SK-MEL-5 (cell line): ENCODE measurements at regions not wholly inside any gene's neighbourhood (a gene's known extent, or its start where the extent isn't known, plus 50 kb on each side); places are given as distances from the start of the nearest gene placed in this dataset.

ENCODE experiments used
- DNase-seq: peaks from one replicate; pipeline ENCODE4 v3.0.0-alpha.2; 2016; ENCODE audit warnings: low read depth, low spot score
- in situ Hi-C: cut with HindIII; loops from 2 replicates; pipeline ENCODE4 v1.10.0; 2016; ENCODE audit warnings: low sequenced_read_pairs, high pct_unique_total_duplicates, low pct_unique_long_range_greater_than_20kb

- in situ Hi-C loops, result no loop called here
- DNase-seq, result no peak
These were observed 519.3 kb upstream of the CADM2 start for GRCh38 chr3:84439476-84439875.

DNA sequence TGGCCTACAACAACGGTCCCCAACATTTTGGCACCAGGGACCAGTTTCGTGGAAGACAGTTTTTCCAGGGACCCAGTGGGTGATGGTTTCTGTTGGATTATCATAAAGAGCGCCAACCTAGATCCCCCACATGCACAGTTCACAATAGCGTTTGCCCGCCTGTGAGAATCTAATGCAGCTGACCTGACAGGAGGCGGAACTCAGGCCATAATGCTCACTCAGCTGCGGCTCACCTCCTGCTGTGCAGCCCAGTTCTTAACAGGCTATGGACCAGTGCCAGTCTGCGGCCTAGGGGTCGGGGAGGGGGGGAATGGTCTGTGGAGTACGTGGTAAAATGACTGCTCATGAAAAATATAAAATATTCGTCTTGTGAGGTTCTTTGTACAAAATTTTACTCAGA lies 518.5 kb upstream of the CADM2 start:
- in situ Hi-C loops, result no loop called here
- DNase-seq, result no peak

DNA sequence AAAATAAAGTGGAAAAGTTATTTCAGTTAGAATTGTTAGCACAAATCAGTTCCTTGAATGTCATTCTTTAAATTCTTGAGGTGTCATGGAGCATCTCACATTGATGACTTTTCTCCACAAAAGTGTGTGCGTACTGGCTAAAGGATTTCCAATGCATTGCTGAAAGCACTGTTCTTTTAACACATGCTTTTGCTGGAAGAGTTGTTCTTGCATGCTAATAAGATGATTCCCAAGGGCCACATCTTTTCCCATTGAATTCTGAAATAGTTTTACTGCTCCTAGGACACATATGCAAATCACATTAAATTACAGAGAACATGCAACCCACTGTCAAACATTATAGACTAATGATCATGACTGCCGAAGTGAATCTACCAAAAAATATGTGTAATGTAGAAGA lies 516.3 kb upstream of the CADM2 start:
- in situ Hi-C loops, result no loop called here
- no peak for DNase-seq

GRCh38 chr3:84444726-84445521 lies 513.9 kb upstream of the CADM2 start:
- in situ Hi-C loops, result no loop called here
- DNase-seq, result no peak

DNA sequence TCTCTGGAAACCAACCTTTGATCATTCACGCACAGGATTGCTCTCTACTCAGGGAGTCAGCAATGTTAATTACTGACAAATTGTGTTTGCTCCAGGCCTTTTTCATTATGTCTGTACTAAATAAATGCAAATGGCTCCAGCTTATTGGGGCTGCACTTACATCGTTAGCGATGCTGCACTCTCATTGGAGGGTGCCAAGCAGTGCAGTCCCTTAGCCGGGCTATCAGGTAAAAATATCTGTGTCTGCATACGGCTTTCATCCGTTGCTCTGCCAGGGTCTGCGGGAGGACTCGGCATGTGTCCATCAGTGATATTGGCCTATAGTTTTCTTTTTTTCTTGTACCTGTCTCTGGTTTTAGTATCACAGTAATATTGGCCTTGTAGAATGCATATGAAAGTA lies 471.5 kb upstream of the CADM2 start:
- no peak for DNase-seq
- in situ Hi-C loops, result no loop called here

- in situ Hi-C loops, result no loop called here
- no peak for DNase-seq
These were observed 454.0 kb upstream of the CADM2 start for GRCh38 chr3:84504761-84505160.

DNA sequence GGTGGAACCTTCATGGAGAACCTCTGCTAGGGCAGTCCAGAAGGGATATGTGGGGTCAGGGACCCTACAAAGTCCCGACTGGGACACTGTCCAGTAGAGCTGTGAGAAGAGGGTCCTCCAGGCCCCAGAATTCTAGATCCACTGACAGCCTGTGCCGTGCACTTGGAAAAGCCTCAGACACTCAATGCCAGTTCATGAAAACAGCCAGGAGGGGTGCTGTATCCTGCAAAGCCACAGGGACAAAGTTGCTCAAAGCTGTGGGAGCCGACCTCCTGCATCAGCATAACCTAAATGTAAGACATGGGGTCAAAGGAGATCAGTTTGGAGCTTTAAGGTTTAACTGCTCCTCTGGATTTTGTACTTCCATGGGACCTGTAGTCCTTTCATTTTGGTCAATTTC lies 448.8 kb upstream of the CADM2 start:
- in situ Hi-C loops, result no loop called here
- DNase-seq, result peak; percentile 8

DNA sequence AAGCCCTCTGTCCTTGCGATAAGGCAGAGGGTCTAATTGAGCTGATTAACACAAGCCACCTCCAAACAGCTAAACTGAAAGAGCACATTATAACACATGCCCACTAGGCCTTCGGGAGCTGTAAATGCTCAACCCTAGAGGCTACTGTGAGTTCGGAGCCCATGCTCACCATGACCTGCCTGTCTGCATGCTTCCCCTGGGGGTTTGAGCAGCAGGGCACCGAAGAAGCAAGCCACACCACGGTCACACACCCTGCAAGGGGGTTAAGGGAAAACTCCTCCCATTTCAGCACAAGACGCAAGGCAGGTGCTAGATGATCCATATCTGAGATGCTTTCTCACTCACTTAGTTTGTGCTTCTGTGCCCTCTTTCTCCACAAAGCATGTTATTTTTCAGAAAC lies 435.9 kb upstream of the CADM2 start:
- in situ Hi-C loops, result no loop called here
- DNase-seq, result no peak

- in situ Hi-C loops, result no loop called here
- DNase-seq, result no peak
These were observed 421.9 kb upstream of the CADM2 start for GRCh38 chr3:84536916-84537315.

DNA sequence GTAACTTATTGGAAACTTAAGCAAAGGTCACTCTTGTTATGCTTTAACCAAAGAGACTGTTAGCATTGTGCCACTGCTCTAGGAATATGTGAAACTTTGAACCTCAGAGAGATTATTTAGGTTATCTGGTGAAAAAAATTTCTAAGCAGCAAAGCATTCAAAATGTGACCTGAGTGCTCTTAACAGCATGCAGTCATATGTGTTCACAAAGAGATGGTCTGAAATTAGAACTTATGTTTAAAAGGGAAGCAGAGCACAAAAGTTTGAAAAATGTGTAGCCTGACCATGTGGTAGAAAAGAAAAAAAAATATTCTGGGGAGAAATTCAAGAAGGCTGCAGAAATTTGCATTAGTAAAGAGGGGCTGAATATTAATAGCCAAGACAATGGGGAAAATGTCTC lies 420.2 kb upstream of the CADM2 start:
- no peak for DNase-seq
- in situ Hi-C loops, result no loop called here

- DNase-seq, result no peak
- in situ Hi-C loops, result no loop called here
These were observed 411.6 kb upstream of the CADM2 start for GRCh38 chr3:84547207-84547606.

- DNase-seq, result peak; percentile 96
- in situ Hi-C loops, result no loop called here
These were observed 410.5 kb upstream of the CADM2 start for GRCh38 chr3:84547971-84548970.

DNA sequence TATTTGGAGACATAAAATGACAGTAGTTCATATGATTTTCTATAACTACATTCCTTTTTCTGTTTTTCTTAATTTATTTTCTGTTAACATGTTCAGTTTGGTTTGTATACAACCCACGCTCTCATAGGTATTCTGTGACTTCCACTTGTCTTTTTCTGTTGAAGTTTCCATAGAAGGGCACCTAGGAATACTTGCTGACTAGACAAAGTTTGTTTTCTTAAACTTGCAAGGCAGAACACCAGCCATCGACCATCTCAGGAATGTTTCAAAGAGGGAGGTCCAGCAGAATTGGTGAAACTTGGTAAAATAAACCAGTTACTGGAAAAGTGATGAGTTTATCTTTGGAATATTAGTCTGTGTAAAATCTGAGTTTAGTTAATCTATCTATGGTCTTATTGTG lies 403.2 kb upstream of the CADM2 start:
- in situ Hi-C loops, result no loop called here
- no peak for DNase-seq

DNA sequence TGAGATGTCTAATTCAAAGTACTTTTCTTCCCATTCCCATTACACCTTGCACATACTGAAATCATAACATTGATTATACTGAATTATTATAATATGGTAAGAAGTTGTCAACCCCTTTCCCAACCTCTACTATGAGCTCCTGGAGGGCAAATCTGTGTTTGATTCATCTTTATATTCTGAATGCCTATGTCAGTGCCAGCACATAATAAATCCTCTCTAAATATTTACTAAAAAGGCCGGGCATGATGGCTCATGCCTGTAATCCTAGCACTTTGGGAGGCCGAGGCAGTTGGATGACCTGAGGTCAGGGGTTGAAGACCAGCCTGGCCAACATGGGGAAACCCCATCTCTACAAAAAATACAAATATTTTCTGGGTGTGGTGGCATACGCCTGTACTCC lies 392.5 kb upstream of the CADM2 start:
- in situ Hi-C loops, result no loop called here
- no peak for DNase-seq

DNA sequence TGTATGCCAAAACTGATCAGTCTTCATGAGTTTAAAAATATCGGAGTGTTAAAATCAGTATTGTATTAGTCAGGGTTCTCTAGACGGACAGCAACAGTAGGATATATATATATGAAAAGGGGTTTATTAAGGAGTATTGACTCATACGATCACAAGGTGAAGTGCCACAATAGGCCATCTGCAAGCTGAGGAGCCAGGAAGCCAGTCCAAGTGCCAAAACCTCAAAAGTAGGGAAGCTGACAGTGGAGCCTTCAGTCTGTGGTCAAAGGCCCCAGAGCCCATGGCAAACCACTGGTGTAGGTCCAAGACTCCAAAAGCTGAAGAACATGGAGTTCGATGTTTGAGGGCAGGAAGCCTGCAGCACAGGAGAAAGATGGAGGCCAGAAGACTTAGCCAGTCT lies 391.0 kb upstream of the CADM2 start:
- in situ Hi-C loops, result no loop called here
- no peak for DNase-seq

GRCh38 chr3:84573962-84574361 lies 384.8 kb upstream of the CADM2 start:
- in situ Hi-C loops, result no loop called here
- no peak for DNase-seq

GRCh38 chr3:84586427-84586826 lies 372.4 kb upstream of the CADM2 start:
- no peak for DNase-seq
- in situ Hi-C loops, result no loop called here

- in situ Hi-C loops, result no loop called here
- DNase-seq, result no peak
These were observed 358.0 kb upstream of the CADM2 start for GRCh38 chr3:84600703-84601225.
